Common myeloid progenitor, CD34-positive (primary cell): ENCODE measurements at regions not wholly inside any gene's neighbourhood (a gene's known extent, or its start where the extent isn't known, plus 50 kb on each side); places are given as distances from the start of the nearest gene placed in this dataset.

Source experiments
- CTCF ChIA-PET: fragments of 350-600 bp; sonication (Branson Sonifier 250); formaldehyde crosslinking; loops from one replicate; lab custom pipeline; 2021; ENCODE audit warnings: antibody characterized with exemption; lab: Charles Lee
- POLR2A ChIA-PET: fragments of 350-600 bp; sonication (Branson Sonifier 250); formaldehyde crosslinking; loops from one replicate; lab custom pipeline; 2021; ENCODE audit warnings: antibody characterized with exemption; lab: Charles Lee
- DNase-seq, 3 donors: peaks; one replicate each; pipeline versions ENCODE4 v3.0.0 to v3.0.0-alpha.2; 2013
- H3K27ac ChIP-seq, 2 experiments: 1 replicate in 1 of 2; 2 replicates in 1 of 2; pipeline ENCODE4 v1.7.0; 2013; ENCODE audit warnings: inconsistent platforms in 2 of 2, low read length in 2 of 2, mild to moderate bottlenecking in 2 of 2, low read depth in 1 of 2, moderate library complexity in 1 of 2; ENCODE audit not compliant: severe bottlenecking in 2 of 2, insufficient read depth in 1 of 2, poor library complexity in 1 of 2
- H3K27me3 ChIP-seq, 5 experiments: replicated peaks in 2 of 5; 1 replicate in 3 of 5; 2 replicates in 2 of 5; pipeline versions ENCODE4 v1.6.1 to v1.7.0; 2013; ENCODE audit warnings: low read length in 4 of 5, mild to moderate bottlenecking in 2 of 5, moderate library complexity in 2 of 5, inconsistent platforms in 1 of 5; ENCODE audit not compliant: insufficient read depth in 5 of 5, control insufficient read depth in 4 of 5
- H3K36me3 ChIP-seq, 4 experiments: 1 replicate in 2 of 4; 2 replicates in 2 of 4; pipeline versions ENCODE4 v1.6.1 to v1.7.0; 2013; ENCODE audit warnings: low read length in 3 of 4, control low read depth in 1 of 4, mild to moderate bottlenecking in 1 of 4; ENCODE audit not compliant: control insufficient read depth in 4 of 4, insufficient read depth in 4 of 4
- H3K4me1 ChIP-seq, 4 experiments: 1 replicate in 3 of 4; 2 replicates in 1 of 4; pipeline versions ENCODE4 v1.6.1 to v1.7.1; 2013; ENCODE audit warnings: low read length in 3 of 4, mild to moderate bottlenecking in 3 of 4, control low read depth in 1 of 4, inconsistent platforms in 1 of 4, moderate library complexity in 1 of 4; ENCODE audit not compliant: control insufficient read depth in 4 of 4, insufficient read depth in 4 of 4; ENCODE audit errors: control extremely low read depth in 1 of 4
- H3K4me3 ChIP-seq, 7 experiments: 1 replicate in 4 of 7; 2 replicates in 3 of 7; pipeline versions ENCODE4 v1.5.1 to v1.7.0; 2013; ENCODE audit warnings: mild to moderate bottlenecking in 7 of 7, low read length in 6 of 7, moderate library complexity in 6 of 7, inconsistent platforms in 2 of 7, low read depth in 2 of 7, control low read depth in 1 of 7; ENCODE audit not compliant: insufficient read depth in 4 of 7, control insufficient read depth in 1 of 7; ENCODE audit errors: extremely low read depth in 1 of 7
- H3K9me3 ChIP-seq, 5 experiments: 1 replicate in 4 of 5; 2 replicates in 1 of 5; pipeline versions ENCODE4 v1.6.1 to v1.7.1; 2013; ENCODE audit warnings: low read length in 4 of 5, mild to moderate bottlenecking in 2 of 5, inconsistent platforms in 1 of 5, low read depth in 1 of 5, moderate library complexity in 1 of 5; ENCODE audit not compliant: control insufficient read depth in 4 of 5, insufficient read depth in 2 of 5; ENCODE audit errors: control extremely low read depth in 1 of 5
- WGBS: methylation state at CpG from one replicate; pipeline ENCODE4 v1.1.5; 2013; ENCODE audit not compliant: insufficient coverage; 5-methylcytosine and 5-hydroxymethylcytosine counted together

DNA sequence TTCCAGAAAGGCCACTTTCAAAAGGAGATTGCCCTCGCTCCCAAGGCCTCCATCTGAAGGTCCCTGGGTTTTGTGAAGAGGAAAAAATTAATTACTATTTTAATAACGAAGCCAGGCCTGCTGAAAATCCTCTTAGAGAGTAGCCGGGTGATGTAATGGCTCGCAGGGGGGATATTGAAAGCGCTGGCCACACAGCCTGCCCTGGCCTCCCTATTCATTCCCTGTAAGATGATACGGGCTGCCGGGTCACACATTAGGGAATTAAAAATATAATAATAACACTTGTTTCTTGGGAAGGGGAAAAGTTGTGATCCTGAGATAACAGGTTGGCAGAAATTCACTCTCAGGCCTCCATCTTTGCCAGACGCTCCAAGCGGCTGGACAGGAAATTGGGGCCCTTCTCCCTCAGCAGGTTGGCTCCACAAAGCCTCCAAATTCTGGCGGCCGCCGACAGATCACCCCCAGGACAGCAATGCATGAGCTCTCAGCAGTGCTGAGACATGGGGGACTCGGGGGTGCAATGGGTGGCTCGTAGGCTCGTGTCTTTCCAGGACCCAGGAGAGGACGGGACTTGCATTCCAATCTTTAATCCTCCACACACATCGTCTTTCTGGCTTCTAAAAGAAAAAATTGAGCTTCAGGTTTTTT is 299.9 kb upstream of the SALL3 start:
- POLR2A ChIA-PET, result no interaction called here
- Histone ChIP-seq H3K4me1 (no peaks in the 10 kb centered on the region), H3K27me3 (no peaks in the 10 kb centered on the region), H3K9me3 (no peaks in the 10 kb centered on the region), H3K27ac (no peak overlapping the region), H3K4me3 (no peak overlapping the region), H3K36me3 (no peaks in the 10 kb centered on the region)
- CTCF ChIA-PET, result no interaction called here
- DNase-seq, result no peak
- 92% methylated on average over 7 of the region's 17 CpGs for WGBS

GRCh38 chr18:78681396-78681795 is 298.2 kb upstream of the SALL3 start:
- POLR2A ChIA-PET, result no interaction called here
- DNase-seq, result no peak
- Histone ChIP-seq H3K4me1 (no peaks in the 10 kb centered on the region), H3K4me3 (no peak overlapping the region), H3K27ac (no peak overlapping the region), H3K27me3 (peaks cover 0 to 3% (median 0%) of the 10 kb centered on the region in 5 experiments), H3K36me3 (no peaks in the 10 kb centered on the region), H3K9me3 (no peaks in the 10 kb centered on the region)
- CTCF ChIA-PET, result no interaction called here
- 93% methylated on average over 12 of the region's 12 CpGs for WGBS

GRCh38 chr18:78681934-78682333 is 297.7 kb upstream of the SALL3 start:
- CTCF ChIA-PET, result no interaction called here
- no peaks in the 10 kb centered on the region for H3K9me3 ChIP-seq
- no peak for DNase-seq
- no peaks in the 10 kb centered on the region for H3K36me3 ChIP-seq
- no peaks in the 10 kb centered on the region for H3K4me1 ChIP-seq
- no peak overlapping the region for H3K4me3 ChIP-seq
- WGBS, result 94% methylated on average over 11 of the region's 12 CpGs
- no peak overlapping the region for H3K27ac ChIP-seq
- H3K27me3 ChIP-seq, result peaks cover 0 to 6% (median 0%) of the 10 kb centered on the region in 5 experiments
- POLR2A ChIA-PET, result no interaction called here

DNA sequence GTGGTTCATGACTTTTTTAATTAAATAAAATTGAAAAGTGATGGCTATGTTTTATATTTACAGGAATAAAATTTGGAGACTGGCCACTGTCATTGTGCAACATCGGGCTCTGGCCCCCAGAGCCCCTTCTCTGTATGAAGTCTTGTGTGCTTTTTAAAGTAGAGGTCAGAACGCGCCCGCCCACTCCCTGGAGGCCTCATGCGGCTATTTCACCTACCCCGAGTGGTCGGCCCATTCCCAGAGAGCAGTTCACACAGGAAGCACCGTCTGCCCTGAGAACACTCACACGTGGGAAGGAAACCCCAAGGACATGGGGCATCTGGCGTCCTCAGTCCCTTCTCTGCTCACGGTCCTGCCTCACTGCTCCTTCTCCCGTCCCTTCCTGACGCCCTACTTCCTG is 296.9 kb upstream of the SALL3 start:
- Histone ChIP-seq H3K4me1 (no peaks in the 10 kb centered on the region), H3K27me3 (peaks cover 0 to 6% (median 0%) of the 10 kb centered on the region in 5 experiments), H3K4me3 (no peak overlapping the region), H3K27ac (no peak overlapping the region), H3K9me3 (no peaks in the 10 kb centered on the region), H3K36me3 (no peaks in the 10 kb centered on the region)
- WGBS, result 67% methylated on average over 12 of the region's 13 CpGs
- no peak for DNase-seq
- ChIA-PET POLR2A (no interaction called here), CTCF (no interaction called here)

DNA sequence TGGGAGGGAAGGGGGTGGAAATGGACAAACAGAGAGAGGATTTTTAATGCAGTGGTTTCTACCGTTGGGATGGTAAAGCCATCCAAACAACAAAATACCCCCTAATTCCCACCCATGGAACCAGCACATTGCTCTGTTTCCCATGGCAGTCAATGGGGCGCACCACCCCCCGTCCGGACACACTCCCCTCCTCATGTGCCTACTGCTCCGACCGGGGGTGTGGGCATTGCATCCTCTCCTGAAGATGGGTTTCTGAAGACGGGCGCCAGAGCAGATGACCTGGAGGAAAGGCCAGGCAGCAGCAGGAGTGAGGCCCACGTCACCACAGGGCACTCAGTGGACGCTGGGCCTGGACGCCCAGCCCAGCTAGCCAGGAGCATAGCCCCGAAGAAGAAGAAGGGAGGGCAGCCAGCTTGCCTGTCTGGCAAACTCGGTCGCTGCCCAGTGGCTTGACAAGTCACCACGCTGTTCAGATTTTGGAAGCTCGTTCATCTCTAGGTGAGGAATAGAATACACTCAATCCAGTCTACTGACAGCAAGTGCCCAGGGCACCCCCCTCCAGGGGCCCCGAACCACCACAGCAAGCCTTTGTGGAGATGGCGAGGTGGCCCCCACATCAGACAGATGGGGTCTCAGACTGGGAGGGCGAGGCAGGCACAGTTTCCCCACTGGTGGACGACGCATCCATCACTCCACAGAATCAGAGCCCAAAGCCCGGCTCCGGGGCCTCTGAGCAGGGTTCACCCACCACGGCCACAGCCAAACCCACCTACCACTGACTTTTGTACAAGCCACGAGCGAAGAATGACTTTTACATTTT is 296.2 kb upstream of the SALL3 start:
- POLR2A ChIA-PET, result no interaction called here
- Histone ChIP-seq H3K27me3 (peaks cover 0 to 6% (median 0%) of the 10 kb centered on the region in 5 experiments), H3K4me3 (no peak overlapping the region), H3K4me1 (no peaks in the 10 kb centered on the region), H3K36me3 (no peaks in the 10 kb centered on the region), H3K27ac (no peak overlapping the region), H3K9me3 (no peaks in the 10 kb centered on the region)
- CTCF ChIA-PET, result no interaction called here
- DNase-seq, result no peak
- 88% methylated on average over 16 of the region's 26 CpGs for WGBS

DNA sequence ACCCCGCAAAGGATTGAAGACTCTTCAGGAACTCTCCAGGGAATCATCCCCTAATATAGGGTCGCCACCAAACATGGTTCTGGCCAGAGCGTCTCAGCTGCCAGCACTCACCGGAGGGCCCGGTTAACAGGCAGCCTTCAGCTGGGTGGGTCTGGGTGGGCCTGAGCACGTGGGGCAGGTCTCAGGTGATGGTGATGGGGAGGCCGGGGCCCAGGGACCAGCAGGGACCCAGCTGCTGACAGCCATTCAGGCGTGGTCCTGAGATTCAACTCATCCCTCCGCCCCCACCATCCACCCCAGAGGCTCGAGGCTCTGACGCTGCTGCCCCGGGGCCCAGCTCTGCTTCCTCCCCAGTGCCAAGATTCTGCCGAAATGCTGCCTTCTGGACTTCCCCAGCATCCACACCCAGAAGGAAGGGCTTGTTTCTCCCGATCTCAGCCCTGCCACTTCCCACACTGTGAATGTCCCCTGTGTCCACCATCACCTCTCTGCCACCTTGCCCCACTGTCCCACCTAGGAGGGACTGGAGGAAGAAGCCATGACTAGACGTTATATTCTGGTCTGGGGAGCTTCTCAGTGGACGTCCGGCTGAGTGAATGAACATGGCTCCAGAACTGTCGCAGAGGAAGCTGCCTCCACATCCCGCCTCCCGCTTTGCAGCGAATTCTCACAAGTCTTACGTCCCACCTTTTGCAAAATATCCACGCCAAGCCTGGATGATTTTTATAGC is 294.2 kb upstream of the SALL3 start:
- no peak for DNase-seq
- H3K4me3 ChIP-seq, result no peak overlapping the region
- 86% methylated on average over 15 of the region's 23 CpGs for WGBS
- no peaks in the 10 kb centered on the region for H3K4me1 ChIP-seq
- H3K36me3 ChIP-seq, result no peaks in the 10 kb centered on the region
- no peak overlapping the region for H3K27ac ChIP-seq
- no peaks in the 10 kb centered on the region for H3K9me3 ChIP-seq
- peaks cover 0 to 8% (median 0%) of the 10 kb centered on the region in 5 experiments for H3K27me3 ChIP-seq
- POLR2A ChIA-PET, result no interaction called here
- CTCF ChIA-PET, result no interaction called here
